GM21576 (cell line): ENCODE measurements at regions not wholly inside any gene's neighbourhood (a gene's known extent, or its start where the extent isn't known, plus 50 kb on each side); places are given as distances from the start of the nearest gene placed in this dataset.

Source experiments
- ATAC-seq: cut with Tn5 transposase; IDR thresholded peaks from one replicate; pipeline ENCODE4 v1.9.1; 2021; ENCODE audit warnings: mild to moderate bottlenecking, moderate library complexity; ENCODE audit not compliant: unreplicated experiment

DNA sequence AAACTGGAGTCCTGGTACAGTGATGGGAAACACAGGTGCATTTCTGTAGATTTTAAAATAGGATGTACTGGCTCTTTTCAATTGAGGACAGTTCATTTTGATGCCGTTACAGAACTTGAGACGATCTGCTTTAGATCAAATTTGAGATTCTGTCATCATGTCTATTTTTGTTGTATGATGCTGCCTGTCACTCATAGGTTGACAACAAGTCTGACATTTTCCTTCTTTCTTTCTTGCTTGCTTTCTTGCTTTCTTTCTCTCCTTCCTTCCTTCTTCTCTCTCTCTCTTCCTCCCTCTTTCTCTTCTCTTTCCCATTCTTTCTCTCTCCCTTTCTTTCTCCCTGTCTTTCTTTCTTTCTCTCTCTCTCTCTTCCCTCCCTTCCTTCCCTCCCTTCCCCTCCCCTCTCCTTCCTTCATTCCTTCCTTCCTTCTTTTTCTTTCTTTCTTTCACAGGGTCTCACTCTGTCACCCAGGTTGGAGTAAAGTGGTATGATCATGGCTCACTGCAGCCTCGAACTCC is 152.6 kb upstream of the SGK1 start:
- no peak for ATAC-seq

GRCh38 chr6:134469702-134470456 is 152.0 kb upstream of the SGK1 start:
- no peak for ATAC-seq

DNA sequence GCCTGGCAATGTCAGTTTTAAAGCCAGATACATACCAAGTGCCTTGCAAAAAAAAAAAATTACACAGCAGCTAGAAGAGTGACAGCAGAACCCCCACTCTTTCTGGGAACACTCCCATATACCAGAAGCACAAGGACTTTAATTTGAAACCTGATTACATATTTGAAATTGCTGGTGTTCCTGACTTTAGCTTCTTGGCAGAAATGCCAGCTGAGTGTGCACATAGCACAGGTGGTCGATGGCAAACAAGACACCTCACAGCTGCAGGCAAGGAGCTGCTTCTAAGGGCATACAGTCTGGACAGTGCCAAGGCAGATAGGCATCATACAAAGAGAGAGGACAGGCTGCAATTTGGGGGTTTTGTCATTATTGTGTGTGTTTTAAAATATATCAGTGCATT is 150.7 kb upstream of the SGK1 start:
- no peak for ATAC-seq

GRCh38 chr6:134467620-134468019 is 149.7 kb upstream of the SGK1 start:
- no peak for ATAC-seq

- ATAC-seq: no peak
Observed at GRCh38 chr6:134466771-134467525, 149.0 kb upstream of the SGK1 start.

- ATAC-seq: peak; percentile 70
Observed at GRCh38 chr6:134464690-134465411, 146.9 kb upstream of the SGK1 start.

DNA sequence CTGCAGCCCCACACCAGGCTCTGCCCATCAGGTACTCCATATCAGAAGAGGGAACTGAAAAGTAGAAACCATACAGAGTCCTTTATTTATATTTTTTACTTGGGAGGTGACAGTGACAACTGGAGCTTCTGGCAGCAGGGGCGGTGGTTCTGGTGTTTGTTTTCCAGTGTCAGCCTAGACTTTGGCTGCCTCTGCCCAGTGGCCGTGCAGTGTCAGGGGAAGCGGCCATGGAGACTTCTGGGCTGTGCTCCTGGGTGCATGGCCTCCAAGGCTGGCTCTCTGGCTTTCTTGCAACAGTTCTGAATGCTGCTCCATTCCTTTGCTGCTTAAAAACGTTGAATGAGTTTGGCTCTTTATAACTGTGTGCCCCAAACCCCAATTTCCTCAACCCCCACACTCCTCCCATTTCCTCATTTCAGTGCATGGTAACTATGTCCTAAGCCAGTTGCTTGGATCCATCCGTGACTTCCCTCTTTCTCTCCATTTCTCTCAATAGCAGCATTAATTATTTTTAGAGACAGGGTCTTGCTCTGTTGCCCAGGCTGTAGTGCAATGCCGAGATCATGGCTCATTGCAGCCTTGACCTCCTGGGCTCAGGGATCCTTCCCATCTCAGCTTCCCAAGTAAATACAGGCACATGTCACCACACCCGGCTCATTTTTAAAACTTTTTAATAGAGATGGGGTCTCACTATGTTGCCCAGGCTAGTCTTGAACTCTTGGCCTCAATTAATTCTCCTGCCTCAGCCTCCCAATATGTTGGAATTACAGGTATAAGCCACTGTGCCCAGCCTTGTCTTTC is 141.1 kb upstream of the SGK1 start:
- no peak for ATAC-seq

GRCh38 chr6:134457941-134458340 is 140.0 kb upstream of the SGK1 start:
- ATAC-seq: no peak

GRCh38 chr6:134456226-134456625 is 138.3 kb upstream of the SGK1 start:
- ATAC-seq: no peak

DNA sequence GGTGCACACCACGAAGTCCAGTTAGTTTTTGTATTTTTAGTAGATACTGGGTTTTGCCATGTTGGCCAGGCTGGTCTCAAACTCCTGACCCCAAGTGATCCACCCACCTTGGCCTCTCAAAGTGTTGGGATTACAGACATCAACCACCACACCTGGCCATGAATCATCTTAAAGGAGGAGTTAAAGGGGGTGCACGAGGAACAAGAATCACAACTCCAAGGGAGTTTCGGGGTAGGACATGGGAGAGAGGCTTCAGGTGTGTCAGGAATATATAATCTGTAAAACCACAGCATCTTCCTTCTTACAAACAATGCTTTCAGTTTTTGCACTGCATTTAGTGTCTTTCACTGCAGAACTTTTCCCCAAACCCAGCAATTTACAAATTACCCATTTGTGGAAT is 137.4 kb upstream of the SGK1 start:
- ATAC-seq: no peak

GRCh38 chr6:134454794-134455193 is 136.9 kb upstream of the SGK1 start:
- no peak for ATAC-seq

GRCh38 chr6:134453792-134454510 is 136.0 kb upstream of the SGK1 start:
- no peak for ATAC-seq

DNA sequence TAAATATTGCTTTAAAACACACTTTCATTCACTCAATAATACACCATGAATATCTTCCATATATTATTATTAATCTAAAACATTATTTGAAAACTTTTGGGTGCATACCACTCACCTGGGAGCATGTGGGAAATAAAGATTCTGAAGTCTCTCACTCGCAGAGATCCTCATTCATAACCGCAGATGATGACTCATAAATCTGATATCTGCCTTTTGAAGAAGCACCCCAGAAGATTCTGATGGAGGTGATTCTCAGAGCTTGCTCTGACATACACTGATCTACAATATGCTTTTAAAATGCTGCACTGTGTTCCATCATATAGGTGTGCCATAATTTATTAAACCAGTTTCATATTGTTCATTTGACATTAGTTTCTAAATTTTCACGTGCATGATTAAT is 135.0 kb upstream of the SGK1 start:
- ATAC-seq: no peak

GRCh38 chr6:134451529-134451928 is 133.6 kb upstream of the SGK1 start:
- no peak for ATAC-seq

GRCh38 chr6:134449781-134450180 is 131.9 kb upstream of the SGK1 start:
- ATAC-seq: no peak

- ATAC-seq: no peak
Observed at GRCh38 chr6:134449004-134449403, 131.1 kb upstream of the SGK1 start.

DNA sequence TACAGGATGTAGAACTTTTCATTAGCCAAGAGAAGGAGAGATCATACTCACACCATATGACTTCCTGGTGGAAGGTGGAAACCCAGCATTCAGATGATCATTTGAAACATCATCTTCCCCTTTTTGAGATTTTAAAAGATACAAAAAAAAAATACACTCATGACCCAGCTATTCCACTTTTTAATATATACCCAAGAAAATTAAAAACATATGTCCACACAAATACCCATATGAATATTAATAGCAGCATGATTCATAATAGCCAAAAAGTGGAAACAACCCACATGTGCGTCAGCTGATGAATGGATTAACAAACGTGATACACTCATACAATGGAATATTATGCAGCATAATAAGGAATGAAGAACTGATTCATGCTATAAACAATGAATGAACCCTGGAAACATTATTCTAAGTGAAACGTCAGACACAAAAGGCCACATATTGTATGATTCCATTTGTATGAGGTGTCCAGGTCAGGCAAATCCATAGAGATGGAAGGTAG is 130.0 kb upstream of the SGK1 start:
- no peak for ATAC-seq

- ATAC-seq: no peak
Observed at GRCh38 chr6:134447423-134447822, 129.5 kb upstream of the SGK1 start.

DNA sequence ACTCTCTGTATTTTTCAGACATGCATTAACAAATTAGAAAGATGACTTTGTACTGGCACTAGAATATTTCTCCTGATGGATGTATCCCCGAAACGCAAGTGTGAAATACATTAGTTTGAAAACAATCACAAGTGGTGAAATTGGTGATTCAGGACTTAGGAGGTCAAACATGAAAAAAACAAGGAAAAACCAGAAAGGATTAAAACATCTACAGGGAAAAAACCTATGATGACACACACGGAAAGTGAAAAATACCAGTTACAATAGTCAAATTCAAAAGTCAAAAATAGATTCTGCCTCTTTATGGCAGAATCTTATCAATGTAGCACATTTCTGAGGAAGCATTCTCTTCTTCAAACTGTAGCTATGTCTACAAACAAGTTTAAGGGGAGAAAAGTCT is 129.0 kb upstream of the SGK1 start:
- no peak for ATAC-seq
